HG03097 (cell line): ENCODE measurements at regions not wholly inside any gene's neighbourhood (a gene's known extent, or its start where the extent isn't known, plus 50 kb on each side); places are given as distances from the start of the nearest gene placed in this dataset.
"Not testable (repeated sequence)": the region's sequence is repeated elsewhere in the genome, so short reads cannot be mapped to it uniquely, and the experiment has no call there.

Experiments used
- ATAC-seq: cut with Tn5 transposase; IDR thresholded peaks from one replicate; pipeline ENCODE4 v1.9.1; 2021; ENCODE audit not compliant: unreplicated experiment, low FRiP score

DNA sequence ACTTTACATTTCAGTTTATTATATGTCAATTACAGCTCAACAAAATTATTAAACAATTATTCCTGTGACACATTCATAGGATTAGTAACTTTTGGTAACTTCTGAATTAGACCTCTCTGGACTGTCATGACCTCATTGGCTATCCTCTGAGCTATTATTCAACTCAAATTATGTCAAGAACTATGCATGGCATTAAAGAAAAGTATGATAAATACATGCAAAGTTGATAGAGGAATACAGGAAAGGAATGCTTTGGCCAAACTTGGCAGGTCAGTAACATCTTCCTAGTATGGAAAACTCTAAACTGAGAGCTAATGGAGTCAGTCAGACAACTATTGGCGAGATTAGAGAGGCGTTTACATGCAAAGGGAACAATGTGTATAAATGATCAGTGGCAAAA, 158.4 kb downstream of the DUSP10 start:
- no peak for ATAC-seq

DNA sequence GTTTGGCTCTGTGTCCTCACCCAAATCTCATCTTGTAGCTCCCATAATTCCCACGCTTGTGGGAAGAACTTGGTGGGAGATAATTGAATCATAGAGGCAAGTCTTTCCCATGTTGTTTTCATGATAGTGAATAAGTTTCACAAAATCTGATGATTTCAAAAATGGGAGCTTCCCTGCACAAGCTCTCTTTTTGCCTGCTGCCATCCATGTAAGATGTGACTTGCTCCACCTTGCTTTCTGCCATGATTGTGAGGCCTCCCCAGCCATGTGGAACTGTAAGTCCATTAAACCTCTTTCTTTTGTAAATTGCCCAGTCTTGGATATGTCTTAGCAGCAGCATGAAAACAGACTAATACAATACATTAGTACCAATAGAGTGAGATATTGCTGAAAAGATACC, 154.9 kb downstream of the DUSP10 start:
- ATAC-seq = not testable (repeated sequence)

DNA sequence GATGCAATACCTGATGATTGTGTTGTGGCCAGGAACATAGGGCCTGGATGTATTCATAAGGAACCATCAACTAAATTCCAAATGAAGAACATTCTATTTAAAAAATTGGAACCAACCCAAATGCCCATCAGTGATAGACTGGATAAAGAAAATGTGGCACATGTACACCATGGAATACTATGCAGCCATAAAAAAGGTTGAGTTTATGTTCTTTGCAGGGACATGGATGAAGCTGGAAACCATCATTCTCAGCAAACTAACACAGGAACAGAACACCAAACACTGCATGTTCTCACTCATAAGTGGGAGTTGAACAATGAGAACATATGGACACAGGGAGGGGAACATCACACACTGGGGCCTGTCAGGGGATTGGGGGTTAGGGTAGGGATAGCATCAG, 150.6 kb downstream of the DUSP10 start:
- not testable (repeated sequence) for ATAC-seq

DNA sequence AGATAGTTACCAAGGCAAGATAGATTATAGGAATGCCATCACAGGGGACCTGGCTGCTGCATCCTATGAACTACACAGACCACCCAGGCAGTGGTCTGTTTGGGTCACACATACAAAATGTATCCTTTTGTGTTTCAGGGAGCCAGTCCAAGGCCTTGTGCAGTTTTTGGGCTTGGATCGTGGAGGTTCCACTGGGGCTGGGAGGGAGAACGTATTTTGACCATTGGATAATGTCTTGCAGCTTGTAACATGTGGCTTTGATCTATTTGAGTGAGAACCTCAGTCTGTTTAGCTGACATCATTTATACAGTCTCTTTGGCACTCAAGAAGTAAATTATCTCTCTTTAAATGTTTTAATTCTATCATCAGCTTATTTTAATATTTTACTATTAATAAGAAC, 147.3 kb downstream of the DUSP10 start:
- ATAC-seq = no peak

DNA sequence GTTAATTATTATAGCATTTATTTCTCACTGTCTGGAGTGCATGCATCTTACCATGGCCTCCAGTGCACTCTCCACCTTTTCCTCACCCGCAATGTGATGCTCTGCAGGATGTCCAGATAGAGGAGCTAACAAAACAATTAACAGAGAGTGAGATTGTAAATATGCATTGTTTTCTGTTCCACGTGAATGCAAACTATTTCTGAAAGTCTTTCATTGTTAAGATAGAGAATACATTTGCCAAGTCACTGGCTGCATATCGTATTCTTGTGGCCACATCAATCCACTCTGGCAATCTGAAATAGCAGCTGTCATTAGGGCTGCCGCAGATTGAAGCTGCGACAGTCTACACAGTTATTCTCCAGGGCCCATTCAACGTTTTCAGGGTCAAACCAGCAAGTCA, 143.8 kb downstream of the DUSP10 start:
- no peak for ATAC-seq

DNA sequence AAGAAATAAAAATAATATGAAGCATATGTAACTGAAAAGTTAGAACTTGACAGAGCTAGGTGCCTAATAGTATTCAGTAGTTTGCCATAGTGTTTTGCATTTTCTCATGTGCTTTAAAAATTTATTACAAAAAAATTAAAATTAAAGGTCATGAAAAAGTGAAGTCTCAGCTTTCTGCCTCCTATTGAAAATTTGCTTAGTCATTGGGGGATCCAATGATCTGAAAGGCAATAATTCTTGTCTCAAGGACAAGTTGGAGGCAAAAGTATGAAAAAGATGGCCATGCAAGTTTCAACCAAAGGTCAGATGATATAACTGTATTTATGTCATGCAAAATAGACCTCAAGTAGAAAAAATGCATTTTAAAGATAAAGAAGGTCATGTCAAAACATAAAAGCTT, 140.7 kb downstream of the DUSP10 start:
- no peak for ATAC-seq

DNA sequence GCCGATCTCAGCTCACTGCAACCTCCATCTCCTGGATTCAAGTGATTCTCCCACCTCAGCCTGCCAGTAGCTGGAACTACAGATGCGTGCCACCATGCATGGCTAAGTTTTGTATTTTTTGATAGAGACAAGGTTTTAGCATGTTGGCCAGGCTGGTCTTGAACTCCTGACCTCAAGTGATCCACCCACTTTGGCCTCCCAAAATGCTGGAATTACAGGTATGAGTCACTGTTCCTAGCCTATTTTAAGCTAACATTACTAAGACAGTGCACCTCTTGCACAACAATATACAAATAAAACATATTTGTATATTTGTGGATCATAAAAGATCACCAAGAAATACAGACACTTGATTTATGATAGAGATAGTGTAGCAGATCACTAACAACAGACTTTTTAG, 139.1 kb downstream of the DUSP10 start:
- ATAC-seq = no peak

DNA sequence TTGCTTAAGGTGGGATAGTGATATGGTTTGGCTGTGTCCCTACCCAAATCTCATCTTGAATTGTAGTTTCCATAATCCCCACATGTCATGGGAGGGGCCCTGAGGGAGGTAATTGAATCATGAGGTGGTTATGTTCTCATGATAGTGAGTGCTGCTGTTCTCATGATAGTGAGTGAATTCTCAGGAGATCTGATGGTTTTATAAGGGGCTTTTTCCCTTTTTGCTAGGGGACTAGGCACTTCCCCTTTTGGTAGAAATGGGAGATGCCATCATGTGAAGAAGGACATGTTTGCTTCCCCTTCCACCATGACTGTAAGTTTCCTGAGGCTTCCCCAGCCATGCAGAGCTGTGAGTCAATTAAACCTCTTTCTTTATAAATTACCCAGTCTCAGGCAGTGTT, 137.5 kb downstream of the DUSP10 start:
- ATAC-seq = not testable (repeated sequence)

DNA sequence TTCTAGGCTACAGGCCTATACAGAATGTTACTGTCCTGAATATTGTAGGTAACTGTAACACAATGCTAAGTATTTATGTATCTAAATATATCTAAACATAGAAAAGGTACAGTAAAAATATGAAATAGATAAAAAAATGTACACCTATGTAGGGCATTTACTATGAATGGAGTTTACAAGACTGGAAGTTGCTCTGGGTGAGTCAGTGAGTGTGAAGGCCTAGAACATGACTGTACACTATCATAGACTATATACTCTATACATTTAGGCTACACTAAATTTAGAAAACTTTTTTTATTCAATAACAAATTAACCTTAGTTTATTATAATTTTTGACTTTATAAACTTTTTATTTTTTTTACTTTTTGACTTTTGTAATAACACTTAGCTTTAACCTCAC, 136.9 kb downstream of the DUSP10 start:
- no peak for ATAC-seq

DNA sequence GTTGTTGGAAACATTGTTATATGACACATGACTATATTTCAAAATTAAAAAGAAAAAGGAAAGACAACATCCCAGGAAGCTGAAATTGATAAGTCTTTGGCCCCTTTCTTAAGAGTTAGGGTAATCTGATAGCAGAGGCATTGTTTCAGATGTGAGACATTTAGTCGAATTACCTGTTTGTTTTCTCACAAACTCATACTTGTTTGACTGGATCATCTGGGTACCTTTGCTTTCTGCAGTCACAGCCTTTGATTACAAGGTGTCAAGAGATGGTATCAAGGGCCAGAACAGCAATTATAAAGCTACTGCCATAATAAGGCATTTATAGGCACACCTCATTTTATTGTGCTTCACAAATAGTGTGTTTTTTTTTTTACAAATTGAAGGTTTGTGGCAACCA, 136.3 kb downstream of the DUSP10 start:
- ATAC-seq = no peak

DNA sequence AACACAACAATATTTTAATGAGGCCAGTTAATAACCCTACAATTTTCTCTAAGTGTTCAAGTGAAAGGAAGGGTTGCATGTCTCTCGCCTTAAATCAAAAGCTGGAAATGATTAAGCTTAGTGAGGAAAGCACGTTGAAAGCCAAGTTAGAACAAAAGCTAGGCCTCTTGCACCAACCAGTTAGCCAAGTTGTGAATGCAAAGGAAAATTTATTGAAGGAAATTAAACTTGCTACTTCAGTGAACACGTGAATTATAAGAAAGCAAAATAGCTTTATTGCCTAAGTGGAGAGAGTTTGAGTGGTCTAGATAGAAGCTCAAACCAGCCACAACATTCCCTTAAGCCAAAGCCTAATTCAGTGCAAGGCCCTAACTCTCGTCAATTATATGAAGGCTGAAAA, 135.6 kb downstream of the DUSP10 start:
- ATAC-seq = no peak

DNA sequence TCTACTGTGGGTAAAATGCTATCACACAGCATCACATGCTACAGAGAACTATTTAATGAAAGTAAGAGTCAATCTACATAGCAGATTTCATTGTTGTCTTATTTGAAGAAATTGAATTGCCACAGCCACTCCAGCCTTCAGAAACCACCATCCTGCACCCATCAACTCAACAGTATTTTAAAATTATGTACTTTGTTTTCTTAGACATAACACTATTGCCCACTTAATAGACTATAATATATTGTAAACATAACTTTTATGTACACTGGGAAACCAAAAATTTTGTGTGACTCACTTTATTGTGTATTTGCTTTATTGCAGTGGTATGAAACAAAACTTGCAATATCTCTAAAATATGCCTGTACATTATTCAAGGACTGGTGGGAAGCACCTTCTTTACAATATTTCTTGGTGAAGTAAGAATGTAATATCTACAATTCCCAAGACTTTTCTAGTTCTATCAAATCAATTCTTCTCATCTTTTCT, 133.0 kb downstream of the DUSP10 start:
- no peak for ATAC-seq

DNA sequence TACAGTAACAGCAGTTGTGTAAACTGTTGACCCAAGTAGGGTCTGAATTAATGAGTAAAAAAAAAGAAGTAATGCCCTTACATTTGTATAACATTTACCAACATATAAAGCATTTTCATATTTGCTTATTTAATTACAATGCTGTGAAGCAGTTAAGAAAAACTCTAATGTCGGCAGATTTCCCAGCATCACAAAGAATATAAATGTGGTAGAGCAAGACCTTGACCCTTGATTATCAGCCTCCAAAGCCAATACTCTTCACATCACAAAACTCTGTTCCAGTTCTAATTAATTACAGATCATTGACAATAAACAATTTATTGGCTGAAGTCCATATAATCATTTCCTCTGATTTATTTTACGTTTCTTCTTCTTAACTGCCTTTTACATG, 130.2 kb downstream of the DUSP10 start:
- no peak for ATAC-seq

DNA sequence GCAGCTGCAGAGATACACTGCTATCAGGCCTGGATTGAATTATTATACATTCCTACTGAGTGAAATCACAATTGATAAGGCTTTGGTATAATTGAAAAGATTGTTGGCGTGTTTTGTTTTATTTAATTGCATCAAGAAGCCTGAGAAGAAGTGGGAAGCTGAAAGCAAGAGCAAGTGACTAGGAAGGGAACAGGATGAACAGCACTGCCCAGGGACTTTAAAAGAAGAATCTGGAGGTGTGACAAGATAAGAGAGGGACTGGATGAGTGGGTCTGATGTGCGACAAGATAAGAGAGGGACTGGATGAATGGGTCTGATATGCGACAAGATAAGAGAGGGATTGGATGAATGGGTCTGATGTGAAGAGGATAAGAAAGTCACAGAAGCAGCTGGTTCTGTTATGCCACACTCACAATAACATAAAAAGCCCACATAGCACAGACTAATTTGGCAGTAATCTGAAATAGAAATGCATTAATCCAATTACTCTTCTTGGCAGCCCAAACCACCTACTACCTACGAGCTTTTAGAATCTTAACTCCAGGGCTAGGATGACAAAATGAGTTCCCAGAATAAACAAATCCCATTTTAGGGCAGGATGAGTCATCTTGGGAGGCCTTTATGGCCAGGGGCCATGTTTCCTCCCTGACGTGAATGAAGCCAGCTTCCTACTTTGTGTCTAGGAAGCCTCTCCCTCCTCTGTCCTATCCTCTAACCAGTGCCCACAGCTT, 129.7 kb downstream of the DUSP10 start:
- ATAC-seq = no peak

DNA sequence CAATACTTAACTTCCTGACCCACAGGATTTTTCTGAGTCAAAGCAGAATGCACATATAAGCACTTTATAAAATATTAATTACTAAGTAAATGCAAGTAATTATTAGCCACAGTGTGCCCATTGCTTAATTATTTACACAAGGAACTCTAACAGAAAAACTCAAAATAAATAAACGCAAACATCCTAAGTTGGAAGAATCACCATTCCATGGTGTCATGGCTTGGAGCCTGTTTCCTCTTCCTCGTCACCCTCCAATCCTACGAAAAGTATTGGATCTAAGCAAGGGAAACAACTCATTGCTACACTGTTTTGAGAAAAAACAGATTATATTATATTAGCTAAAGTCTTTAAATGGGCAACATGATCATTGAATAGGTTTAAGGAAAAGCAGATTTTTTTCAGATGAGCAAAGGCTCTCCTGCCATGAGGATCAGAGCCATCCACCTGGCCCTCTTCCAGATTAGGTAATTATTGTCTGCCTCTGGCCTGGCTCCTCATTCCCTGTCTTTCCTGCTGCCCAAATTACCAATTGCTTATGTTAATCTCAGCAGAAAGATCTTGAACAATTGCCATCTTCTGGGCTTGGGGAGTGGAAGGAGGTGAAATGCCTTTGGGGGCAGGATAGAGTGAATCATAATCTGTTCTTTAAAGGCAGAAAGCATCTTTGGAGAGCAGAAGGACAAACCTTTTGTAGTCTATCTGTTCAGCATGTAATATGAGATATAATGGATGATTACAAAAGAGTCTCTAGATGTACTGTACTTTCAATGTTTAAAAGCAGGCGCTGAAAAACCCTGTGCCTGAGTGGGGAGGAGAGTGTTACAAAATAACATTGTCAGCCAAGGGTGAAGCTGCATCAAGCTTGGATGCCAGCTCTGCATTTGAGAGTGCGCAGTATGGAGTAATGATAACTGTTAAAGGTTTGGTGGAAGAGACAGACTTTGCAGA, 121.2 kb downstream of the DUSP10 start:
- ATAC-seq = no peak

DNA sequence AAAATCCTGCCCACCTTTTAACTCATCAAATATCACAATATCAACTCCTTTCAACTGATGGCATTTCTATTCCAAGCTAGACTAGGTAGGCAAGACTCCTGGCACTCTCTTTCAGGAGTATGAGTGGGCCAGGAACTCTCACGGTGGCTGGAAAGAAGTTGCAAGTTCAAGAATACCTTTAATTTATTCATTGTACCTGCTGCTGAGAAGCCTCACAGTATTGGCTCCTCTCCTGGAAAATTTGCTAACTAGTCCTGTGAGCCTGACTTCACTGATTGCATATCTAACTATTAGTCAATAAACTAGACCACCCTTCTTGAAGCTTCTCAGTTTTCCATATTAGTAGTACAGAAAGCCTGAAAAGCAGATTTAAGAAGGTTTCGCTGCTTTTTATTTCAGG, 120.2 kb downstream of the DUSP10 start:
- ATAC-seq = no peak

DNA sequence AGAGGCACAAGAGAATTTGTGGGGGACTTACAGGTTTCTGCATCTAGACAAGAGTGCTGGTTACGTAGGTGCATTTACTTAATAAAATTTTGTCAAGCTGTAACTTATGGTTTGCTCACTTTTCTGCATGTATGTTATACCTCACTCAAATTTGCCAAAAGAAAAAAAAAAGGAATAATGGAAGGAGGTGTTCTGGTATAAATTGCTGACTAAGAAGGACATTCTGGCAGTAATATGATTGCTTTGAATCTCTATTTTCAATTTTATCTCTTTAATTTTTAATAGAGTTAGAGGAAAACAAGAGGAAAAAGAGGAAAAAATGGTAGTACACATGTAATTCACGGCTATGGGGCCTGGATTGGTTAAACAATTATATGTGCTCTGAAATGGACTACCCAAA, 119.5 kb downstream of the DUSP10 start:
- no peak for ATAC-seq

DNA sequence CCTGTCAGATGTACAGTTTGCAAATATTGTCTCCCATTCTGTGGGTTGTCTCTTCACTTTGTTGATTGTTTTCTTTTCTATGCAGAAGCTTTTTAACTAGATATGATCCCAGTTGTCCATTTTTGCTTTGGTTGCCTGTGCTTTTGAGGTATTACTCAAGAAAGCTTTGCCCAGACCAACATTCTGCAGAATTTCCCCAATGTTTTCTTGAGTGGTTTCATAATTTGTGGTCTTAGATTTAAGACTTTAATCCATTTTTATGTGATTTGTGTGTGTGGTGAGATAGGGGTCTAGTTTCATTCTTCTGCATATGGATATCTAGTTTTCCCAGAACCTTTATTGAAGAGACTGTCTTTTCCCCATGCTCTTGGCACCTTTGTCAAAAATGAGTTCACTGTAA, 116.9 kb downstream of the DUSP10 start:
- ATAC-seq = no peak

DNA sequence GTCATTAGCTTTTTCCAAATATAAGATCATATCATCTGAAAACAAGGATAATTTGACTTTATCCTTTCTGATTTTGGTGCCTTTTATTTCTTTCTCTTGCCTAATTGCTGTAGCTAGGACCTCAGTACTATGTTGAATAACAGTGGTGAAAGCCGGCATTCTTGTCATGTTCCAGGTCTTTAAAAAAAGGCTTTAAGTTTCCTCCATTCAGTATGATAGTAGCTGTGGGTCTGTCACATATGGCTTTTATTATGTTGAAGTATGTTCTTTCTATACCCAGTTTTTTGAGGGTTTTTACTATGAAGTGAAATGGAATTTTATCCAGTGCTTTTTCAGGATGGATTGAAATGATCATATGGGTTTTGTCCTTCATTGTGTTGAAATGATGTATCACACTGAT, 115.8 kb downstream of the DUSP10 start:
- ATAC-seq = no peak

DNA sequence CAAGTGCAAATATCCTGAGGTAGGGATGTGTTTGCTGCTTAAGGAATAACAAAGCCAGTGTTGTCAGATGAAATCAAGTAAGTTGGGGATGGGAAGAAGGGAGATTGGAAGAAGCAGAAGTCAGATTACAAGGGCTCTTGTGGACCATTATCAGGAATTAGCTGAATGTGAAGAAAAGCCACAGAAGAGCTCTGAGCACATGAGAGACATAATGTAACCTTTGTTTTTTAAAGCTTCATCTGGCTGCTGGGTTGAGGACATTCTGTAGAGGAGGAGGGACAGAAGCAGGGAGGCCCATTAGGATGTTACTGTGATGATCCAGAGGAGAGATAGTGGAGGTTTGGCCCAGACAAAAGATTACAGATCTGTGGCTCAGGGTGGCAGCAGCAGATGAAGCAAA, 111.7 kb downstream of the DUSP10 start:
- no peak for ATAC-seq

DNA sequence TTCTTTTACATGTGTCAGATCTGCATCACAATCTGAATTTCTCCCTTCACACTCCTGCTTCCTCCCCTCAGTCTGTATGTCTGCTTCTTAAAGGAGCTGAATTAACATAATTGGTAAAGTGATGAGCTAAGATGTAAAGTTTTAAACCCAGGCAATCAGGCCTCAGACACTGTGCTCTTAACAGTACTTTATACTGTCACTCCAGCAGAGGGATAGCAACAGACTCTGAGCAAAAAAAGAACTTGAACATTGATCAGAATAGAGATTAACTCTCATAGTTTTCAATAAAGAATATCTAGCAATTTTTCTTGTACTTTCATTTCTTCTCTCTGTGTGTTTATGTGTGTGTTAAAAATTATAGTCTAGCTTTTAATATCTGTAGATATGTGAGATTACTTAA, 110.3 kb downstream of the DUSP10 start:
- no peak for ATAC-seq

DNA sequence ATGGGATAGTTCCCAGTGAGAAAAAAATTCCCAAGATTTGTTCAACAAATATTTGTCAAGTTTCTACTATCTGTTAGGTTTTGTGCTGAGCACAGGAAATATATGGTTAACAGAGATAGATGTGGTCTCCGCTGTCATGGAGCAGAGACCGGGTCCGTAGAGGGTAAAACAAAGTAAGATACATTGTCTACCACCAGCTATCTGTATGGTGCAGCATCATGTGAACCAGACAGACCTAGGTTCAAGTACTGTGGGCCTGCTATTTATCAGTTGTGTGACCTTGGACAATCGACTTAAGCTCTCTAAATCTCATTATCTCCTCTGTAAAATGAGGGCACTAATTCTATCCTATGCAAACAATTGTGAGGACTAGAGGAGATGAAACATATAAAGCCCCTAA, 109.8 kb downstream of the DUSP10 start:
- no peak for ATAC-seq
